DOHH2 (cell line): ENCODE measurements at regions not wholly inside any gene's neighbourhood (a gene's known extent, or its start where the extent isn't known, plus 50 kb on each side); places are given as distances from the start of the nearest gene placed in this dataset.

Source experiments
- H3F3A ChIP-seq: fragments of 200-600 bp; sonication (generic), shearing (Covaris generic); 2 replicates; pipeline ENCODE4 v1.6.0; 2016; ENCODE audit warnings: antibody characterized with exemption, mild to moderate bottlenecking; ENCODE audit not compliant: control insufficient read depth, insufficient read depth
- H3K27ac ChIP-seq: fragments of 200-600 bp; sonication (generic); 2 replicates; pipeline ENCODE4 v1.5.1; 2014; ENCODE audit warnings: low read depth, mild to moderate bottlenecking, low read length, moderate library complexity
- H3K27me3 ChIP-seq: fragments of 200-600 bp; sonication (generic); 2 replicates; pipeline ENCODE4 v1.6.1; 2014; ENCODE audit warnings: mild to moderate bottlenecking, low read length, mixed read lengths; ENCODE audit not compliant: control insufficient read depth
- H3K36me3 ChIP-seq: fragments of 200-600 bp; sonication (generic); 2 replicates; pipeline ENCODE4 v1.6.1; 2014; ENCODE audit warnings: mild to moderate bottlenecking, low read length, moderate library complexity, mixed read lengths; ENCODE audit not compliant: control insufficient read depth
- H3K4me1 ChIP-seq: fragments of 200-600 bp; sonication (generic); 2 replicates; pipeline ENCODE4 v1.6.1; 2014; ENCODE audit warnings: mild to moderate bottlenecking, low read length, mixed read lengths; ENCODE audit not compliant: control insufficient read depth
- H3K4me2 ChIP-seq: fragments of 200-600 bp; sonication (generic); 2 replicates; pipeline ENCODE4 v1.6.0; 2014; ENCODE audit warnings: mild to moderate bottlenecking, low read length, moderate library complexity
- H3K4me3 ChIP-seq: fragments of 200-600 bp; sonication (generic); 2 replicates; pipeline ENCODE4 v1.5.1; 2014; ENCODE audit warnings: mild to moderate bottlenecking, low read length, mixed read lengths
- H3K79me2 ChIP-seq: fragments of 200-600 bp; sonication (generic); 2 replicates; pipeline ENCODE4 v1.6.1; 2014; ENCODE audit warnings: mild to moderate bottlenecking, low read length, mixed read lengths; ENCODE audit not compliant: control insufficient read depth
- H3K9me2 ChIP-seq: fragments of 200-600 bp; sonication (generic); replicated peaks from 2 replicates; pipeline ENCODE4 v1.6.1; 2014; ENCODE audit warnings: mild to moderate bottlenecking, low read length, mixed read lengths; ENCODE audit not compliant: control insufficient read depth
- H3K9me3 ChIP-seq: fragments of 200-600 bp; sonication (generic); 2 replicates; pipeline ENCODE4 v1.6.1; 2014; ENCODE audit warnings: antibody characterized with exemption, low read length, mixed read lengths; ENCODE audit not compliant: control insufficient read depth, insufficient read depth
- H4K20me1 ChIP-seq: fragments of 200-600 bp; sonication (generic); 2 replicates; pipeline ENCODE4 v1.6.0; 2014; ENCODE audit warnings: low read depth, mild to moderate bottlenecking, antibody characterized with exemption, low read length, moderate library complexity; ENCODE audit not compliant: control insufficient read depth, insufficient read depth
- EZH2phosphoT487 ChIP-seq: fragments of 200-600 bp; sonication (generic); IDR thresholded peaks from 2 replicates; pipeline ENCODE4 v1.6.1; 2017; ENCODE audit warnings: borderline replicate concordance, mild to moderate bottlenecking, antibody characterized with exemption, low read length, moderate library complexity, mixed read lengths
- TF ChIP-seq, protein P1 (sequence below): fragments of 200-600 bp; sonication (generic); IDR thresholded peaks from one replicate; pipeline ENCODE4 v1.5.1; 2014; ENCODE audit warnings: antibody characterized with exemption, mild to moderate bottlenecking, low read depth, low read length; ENCODE audit not compliant: poor library complexity, severe bottlenecking

DNA sequence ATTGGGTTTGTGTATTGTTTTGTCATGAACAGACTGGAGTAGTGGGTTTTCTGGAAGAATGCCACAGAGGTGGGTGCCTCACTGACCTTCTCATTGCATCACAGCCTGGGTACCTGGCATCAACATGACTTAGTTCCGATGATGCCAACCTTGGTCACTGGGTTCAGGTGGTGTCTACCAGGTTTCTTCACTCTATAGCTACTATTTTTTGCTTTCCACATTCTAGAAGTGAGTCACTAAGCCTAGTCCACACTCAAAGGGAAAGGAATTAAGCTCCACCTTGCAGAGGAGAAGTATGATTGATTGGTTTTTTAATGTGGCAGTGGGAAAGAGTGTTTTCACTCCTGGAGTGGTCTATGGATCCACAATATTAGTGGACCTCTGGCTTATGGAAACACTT lies 391.9 kb downstream of the DMRT2 start:
- H3K27ac ChIP-seq = no peak overlapping the region
- H3F3A ChIP-seq = no peaks in the 10 kb centered on the region
- H3K9me2 ChIP-seq = no peaks in the 10 kb centered on the region
- TF ChIP-seq EZH2phosphoT487 = no peak
- TF ChIP-seq, protein P1, sequence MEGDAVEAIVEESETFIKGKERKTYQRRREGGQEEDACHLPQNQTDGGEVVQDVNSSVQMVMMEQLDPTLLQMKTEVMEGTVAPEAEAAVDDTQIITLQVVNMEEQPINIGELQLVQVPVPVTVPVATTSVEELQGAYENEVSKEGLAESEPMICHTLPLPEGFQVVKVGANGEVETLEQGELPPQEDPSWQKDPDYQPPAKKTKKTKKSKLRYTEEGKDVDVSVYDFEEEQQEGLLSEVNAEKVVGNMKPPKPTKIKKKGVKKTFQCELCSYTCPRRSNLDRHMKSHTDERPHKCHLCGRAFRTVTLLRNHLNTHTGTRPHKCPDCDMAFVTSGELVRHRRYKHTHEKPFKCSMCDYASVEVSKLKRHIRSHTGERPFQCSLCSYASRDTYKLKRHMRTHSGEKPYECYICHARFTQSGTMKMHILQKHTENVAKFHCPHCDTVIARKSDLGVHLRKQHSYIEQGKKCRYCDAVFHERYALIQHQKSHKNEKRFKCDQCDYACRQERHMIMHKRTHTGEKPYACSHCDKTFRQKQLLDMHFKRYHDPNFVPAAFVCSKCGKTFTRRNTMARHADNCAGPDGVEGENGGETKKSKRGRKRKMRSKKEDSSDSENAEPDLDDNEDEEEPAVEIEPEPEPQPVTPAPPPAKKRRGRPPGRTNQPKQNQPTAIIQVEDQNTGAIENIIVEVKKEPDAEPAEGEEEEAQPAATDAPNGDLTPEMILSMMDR = no peak
- no peak overlapping the region for H3K4me3 ChIP-seq
- H4K20me1 ChIP-seq = no peaks in the 10 kb centered on the region
- H3K4me2 ChIP-seq = no peak overlapping the region
- no peaks in the 10 kb centered on the region for H3K4me1 ChIP-seq
- H3K79me2 ChIP-seq = no peaks in the 10 kb centered on the region
- no peaks in the 10 kb centered on the region for H3K36me3 ChIP-seq
- no peaks in the 10 kb centered on the region for H3K27me3 ChIP-seq
- no peaks in the 10 kb centered on the region for H3K9me3 ChIP-seq

DNA sequence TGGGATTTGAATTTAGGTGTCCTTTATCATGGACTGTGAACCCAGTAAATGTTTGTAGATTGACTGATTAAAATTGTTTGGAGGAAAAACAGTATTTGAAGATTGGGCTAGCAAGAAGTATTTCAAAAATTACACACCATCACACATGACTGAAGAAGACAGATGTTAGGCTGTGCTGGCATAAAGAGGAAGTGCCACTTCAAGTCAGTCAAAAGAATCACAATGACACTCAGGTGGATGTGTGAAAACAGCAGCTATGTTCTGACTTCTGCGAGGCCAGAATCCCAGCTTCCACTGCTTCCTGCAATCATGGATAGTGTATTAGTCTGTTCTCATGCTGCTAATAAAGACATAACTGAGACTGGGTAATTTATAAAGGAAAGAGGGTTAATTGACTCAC lies 393.3 kb downstream of the DMRT2 start:
- Histone ChIP-seq H3K4me2 (no peak overlapping the region), H3K4me3 (no peak overlapping the region), H3K27me3 (no peaks in the 10 kb centered on the region), H3K4me1 (no peaks in the 10 kb centered on the region), H3K79me2 (no peaks in the 10 kb centered on the region), H3K9me2 (no peaks in the 10 kb centered on the region), H4K20me1 (no peaks in the 10 kb centered on the region), H3K36me3 (no peaks in the 10 kb centered on the region), H3K27ac (no peak overlapping the region), H3F3A (no peaks in the 10 kb centered on the region), H3K9me3 (no peaks in the 10 kb centered on the region)
- no peak for TF ChIP-seq EZH2phosphoT487
- TF ChIP-seq, protein P1 = no peak

DNA sequence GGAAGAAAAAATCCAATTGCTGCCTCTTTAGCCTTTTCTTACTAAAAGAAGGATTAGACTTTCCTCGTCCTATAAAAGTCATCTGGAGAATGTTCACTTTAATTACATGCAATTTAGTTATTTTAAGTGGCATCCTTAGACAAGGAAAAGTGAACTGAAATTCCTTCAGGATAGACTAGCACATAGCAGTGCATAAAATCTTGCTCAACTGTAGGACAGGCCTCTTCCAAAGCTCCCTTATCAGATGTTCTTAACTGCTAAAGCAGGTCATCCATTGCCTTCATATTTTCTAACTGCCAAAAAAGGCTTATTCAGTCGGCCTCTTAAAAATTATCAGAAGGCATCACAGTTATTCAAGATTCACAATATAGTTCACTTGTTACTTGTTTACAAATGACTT lies 396.5 kb downstream of the DMRT2 start:
- no peaks in the 10 kb centered on the region for H4K20me1 ChIP-seq
- H3K4me2 ChIP-seq = no peak overlapping the region
- TF ChIP-seq EZH2phosphoT487 = no peak
- no peaks in the 10 kb centered on the region for H3K4me1 ChIP-seq
- no peaks in the 10 kb centered on the region for H3K79me2 ChIP-seq
- no peaks in the 10 kb centered on the region for H3K36me3 ChIP-seq
- no peak overlapping the region for H3K4me3 ChIP-seq
- H3K27me3 ChIP-seq = no peaks in the 10 kb centered on the region
- H3K27ac ChIP-seq = no peak overlapping the region
- no peaks in the 10 kb centered on the region for H3F3A ChIP-seq
- H3K9me3 ChIP-seq = no peaks in the 10 kb centered on the region
- no peaks in the 10 kb centered on the region for H3K9me2 ChIP-seq

DNA sequence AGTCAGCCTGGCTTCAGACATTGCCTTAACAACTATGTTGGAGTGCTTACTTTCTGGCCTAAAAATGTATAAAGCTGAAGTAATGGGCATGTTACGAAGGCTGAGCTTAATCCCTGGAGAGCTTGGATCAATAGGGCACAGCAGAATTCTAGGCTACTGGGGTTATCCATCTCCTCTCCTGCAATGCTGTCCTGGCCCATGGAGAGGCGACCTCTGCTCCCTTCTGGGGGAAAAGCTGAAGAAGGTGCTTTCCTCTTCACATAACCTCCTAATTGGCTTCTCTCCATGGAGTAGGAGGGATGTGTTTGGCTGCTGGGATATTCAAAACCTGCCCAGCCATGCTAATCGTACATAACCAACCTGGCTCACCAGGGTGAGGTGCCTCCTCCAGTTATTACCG lies 403.5 kb downstream of the DMRT2 start:
- H3F3A ChIP-seq = no peaks in the 10 kb centered on the region
- no peak overlapping the region for H3K4me3 ChIP-seq
- H3K9me3 ChIP-seq = no peaks in the 10 kb centered on the region
- TF ChIP-seq, protein P1 = no peak
- no peak overlapping the region for H3K4me2 ChIP-seq
- no peaks in the 10 kb centered on the region for H3K4me1 ChIP-seq
- no peaks in the 10 kb centered on the region for H4K20me1 ChIP-seq
- H3K27me3 ChIP-seq = no peaks in the 10 kb centered on the region
- H3K9me2 ChIP-seq = no peaks in the 10 kb centered on the region
- no peak overlapping the region for H3K27ac ChIP-seq
- H3K36me3 ChIP-seq = no peaks in the 10 kb centered on the region
- H3K79me2 ChIP-seq = no peaks in the 10 kb centered on the region
